ENCODE measurements at regions not wholly inside any gene's neighbourhood (a gene's known extent, or its start where the extent isn't known, plus 50 kb on each side); places are given as distances from the start of the nearest gene placed in this dataset.

- no peak for DNase-seq (ENCODE audit: low read depth)
- no peak for TF ChIP-seq CTCF (IDR thresholded peaks at IDR 0.05; ENCODE audit: low read depth, low read length, missing control alignments)
- no peak overlapping the region for H3K4me3 ChIP-seq (ENCODE audit: low read depth, low read length)
These were observed 286.3 kb downstream of the FGFR2 start for GRCh38 chr10:121311812-121312443.

- no peak for DNase-seq (ENCODE audit: low read depth)
- H3K4me3 ChIP-seq (ENCODE audit: low read depth, low read length) = no peak overlapping the region
- no peak for TF ChIP-seq CTCF (IDR thresholded peaks at IDR 0.05; ENCODE audit: low read depth, low read length, missing control alignments)
These were observed 285.7 kb downstream of the FGFR2 start for GRCh38 chr10:121312587-121312986.

GRCh38 chr10:121313119-121313875 is 284.9 kb downstream of the FGFR2 start:
- no peak overlapping the region for H3K4me3 ChIP-seq (ENCODE audit: low read depth, low read length)
- DNase-seq (ENCODE audit: low read depth) = no peak
- no peak for TF ChIP-seq CTCF (IDR thresholded peaks at IDR 0.05; ENCODE audit: low read depth, low read length, missing control alignments)

- no peak overlapping the region for H3K4me3 ChIP-seq (ENCODE audit: low read depth, low read length)
- no peak for TF ChIP-seq CTCF (IDR thresholded peaks at IDR 0.05; ENCODE audit: low read depth, low read length, missing control alignments)
- no peak for DNase-seq (ENCODE audit: low read depth)
These were observed 281.8 kb downstream of the FGFR2 start for GRCh38 chr10:121316432-121316831.

- no peak for DNase-seq (ENCODE audit: low read depth)
- no peak overlapping the region for H3K4me3 ChIP-seq (ENCODE audit: low read depth, low read length)
- no peak for TF ChIP-seq CTCF (IDR thresholded peaks at IDR 0.05; ENCODE audit: low read depth, low read length, missing control alignments)
These were observed 280.9 kb downstream of the FGFR2 start for GRCh38 chr10:121317374-121317773.

GRCh38 chr10:121322046-121322445 is 276.2 kb downstream of the FGFR2 start:
- DNase-seq (ENCODE audit: low read depth) = no peak
- H3K4me3 ChIP-seq (ENCODE audit: low read depth, low read length) = no peak overlapping the region
- no peak for TF ChIP-seq CTCF (IDR thresholded peaks at IDR 0.05; ENCODE audit: low read depth, low read length, missing control alignments)

- H3K4me3 ChIP-seq (ENCODE audit: low read depth, low read length) = no peak overlapping the region
- DNase-seq (ENCODE audit: low read depth) = no peak
- no peak for TF ChIP-seq CTCF (IDR thresholded peaks at IDR 0.05; ENCODE audit: low read depth, low read length, missing control alignments)
These were observed 275.5 kb downstream of the FGFR2 start for GRCh38 chr10:121322776-121323175.
